ENCODE measurements at regions not wholly inside any gene's neighbourhood (a gene's known extent, or its start where the extent isn't known, plus 50 kb on each side); places are given as distances from the start of the nearest gene placed in this dataset.

- no peak for TF ChIP-seq CTCF (IDR thresholded peaks at IDR 0.05; ENCODE audit: low read depth, low read length, poor library complexity, severe bottlenecking)
- TF ChIP-seq EZH2phosphoT487 (IDR thresholded peaks at IDR 0.05; ENCODE audit: borderline replicate concordance, low read length), result no peak
Observed at GRCh38 chr13:56932104-56932503, 208.6 kb upstream of the PRR20A start.
